ENCODE measurements at regions not wholly inside any gene's neighbourhood (a gene's known extent, or its start where the extent isn't known, plus 50 kb on each side); places are given as distances from the start of the nearest gene placed in this dataset.

DNA sequence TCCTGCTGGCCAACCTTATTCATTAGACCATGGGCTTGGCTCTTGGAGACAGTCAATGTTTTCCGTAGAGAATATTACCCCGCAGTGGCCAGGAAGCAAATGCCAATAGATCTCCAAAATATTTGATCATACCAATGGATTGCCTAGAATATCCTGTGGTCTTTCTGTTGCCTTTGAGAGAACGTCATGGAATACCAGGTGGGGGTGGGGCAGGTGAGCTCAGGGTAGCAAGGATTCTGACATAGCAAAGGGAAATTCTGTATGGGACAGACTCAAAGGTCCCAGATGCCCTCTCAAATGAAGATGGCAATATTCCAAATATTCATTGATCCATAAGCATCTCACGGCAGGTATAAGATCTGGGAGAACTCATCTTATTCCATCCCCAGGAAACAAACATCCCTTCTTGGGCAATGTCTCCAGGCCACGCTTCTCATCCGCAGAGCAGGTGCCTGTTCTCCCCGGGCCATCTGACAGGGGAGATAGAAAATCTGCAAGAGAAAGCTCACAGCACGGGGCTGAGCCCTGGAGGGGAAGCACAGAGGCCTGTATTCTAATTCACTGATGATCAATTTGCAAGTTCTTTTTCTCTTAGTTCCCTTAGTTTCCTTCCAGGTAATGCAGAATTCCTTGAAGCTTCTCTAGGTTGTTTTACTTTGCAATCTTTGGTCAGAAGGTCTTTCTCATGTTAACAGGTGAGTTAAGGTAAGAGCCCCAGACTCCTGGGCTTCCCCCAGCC, 69.6 kb upstream of the TSHZ3 start:
- TF ChIP-seq, protein P1, sequence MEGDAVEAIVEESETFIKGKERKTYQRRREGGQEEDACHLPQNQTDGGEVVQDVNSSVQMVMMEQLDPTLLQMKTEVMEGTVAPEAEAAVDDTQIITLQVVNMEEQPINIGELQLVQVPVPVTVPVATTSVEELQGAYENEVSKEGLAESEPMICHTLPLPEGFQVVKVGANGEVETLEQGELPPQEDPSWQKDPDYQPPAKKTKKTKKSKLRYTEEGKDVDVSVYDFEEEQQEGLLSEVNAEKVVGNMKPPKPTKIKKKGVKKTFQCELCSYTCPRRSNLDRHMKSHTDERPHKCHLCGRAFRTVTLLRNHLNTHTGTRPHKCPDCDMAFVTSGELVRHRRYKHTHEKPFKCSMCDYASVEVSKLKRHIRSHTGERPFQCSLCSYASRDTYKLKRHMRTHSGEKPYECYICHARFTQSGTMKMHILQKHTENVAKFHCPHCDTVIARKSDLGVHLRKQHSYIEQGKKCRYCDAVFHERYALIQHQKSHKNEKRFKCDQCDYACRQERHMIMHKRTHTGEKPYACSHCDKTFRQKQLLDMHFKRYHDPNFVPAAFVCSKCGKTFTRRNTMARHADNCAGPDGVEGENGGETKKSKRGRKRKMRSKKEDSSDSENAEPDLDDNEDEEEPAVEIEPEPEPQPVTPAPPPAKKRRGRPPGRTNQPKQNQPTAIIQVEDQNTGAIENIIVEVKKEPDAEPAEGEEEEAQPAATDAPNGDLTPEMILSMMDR (conservative IDR thresholded peaks at IDR 0.05) = no peak
- no peak overlapping the region for H3K27ac ChIP-seq

DNA sequence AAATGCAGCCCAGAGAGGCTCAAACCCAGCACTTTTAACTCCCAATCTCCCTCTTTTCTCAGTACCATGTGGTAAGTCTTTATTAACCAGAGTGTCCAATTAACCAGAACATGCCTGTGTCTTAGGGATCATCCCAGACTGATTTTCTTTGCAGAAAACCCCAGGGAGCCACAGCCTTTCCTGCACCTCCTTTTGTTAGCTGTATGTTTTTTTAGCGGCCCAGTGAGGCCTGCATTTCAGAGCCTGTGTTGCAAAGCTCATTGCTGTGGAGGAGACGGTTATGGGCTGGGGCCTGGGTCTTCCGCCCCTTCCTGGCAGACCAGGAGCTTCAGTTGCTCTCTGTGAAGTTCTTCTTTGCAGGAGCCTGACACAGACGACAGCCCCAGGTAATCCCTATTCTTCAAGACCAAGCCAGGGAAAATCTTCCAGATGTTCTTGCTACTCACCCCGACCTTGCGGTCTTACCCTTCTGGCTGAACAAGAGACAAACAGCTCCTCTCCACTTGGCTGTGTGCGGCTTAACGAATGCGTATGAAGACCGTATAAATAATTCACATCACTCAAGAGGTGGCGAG, 70.7 kb upstream of the TSHZ3 start:
- H3K27ac ChIP-seq = no peak overlapping the region
- TF ChIP-seq, protein P1 (conservative IDR thresholded peaks at IDR 0.05) = no peak

DNA sequence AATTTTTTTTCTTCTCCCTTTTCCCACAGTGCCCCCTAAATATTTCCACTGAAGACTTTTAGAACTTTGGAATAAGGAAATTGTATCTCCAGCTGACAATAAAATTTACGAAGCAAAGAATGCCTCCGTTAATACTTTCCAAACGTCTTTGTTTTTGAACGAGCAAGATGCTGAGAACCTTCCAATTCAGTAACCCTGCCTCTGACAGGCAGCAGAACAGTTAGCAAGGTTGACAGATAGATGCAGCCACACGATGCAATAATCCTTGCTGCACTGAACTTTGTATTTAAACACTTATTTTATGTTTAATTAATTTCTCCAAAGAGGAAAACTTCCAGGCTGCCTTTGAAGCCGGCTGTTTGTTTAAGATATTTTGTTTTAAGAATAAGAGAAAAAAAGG, 71.8 kb upstream of the TSHZ3 start:
- TF ChIP-seq, protein P1 (conservative IDR thresholded peaks at IDR 0.05) = no peak
- H3K27ac ChIP-seq = no peak overlapping the region

DNA sequence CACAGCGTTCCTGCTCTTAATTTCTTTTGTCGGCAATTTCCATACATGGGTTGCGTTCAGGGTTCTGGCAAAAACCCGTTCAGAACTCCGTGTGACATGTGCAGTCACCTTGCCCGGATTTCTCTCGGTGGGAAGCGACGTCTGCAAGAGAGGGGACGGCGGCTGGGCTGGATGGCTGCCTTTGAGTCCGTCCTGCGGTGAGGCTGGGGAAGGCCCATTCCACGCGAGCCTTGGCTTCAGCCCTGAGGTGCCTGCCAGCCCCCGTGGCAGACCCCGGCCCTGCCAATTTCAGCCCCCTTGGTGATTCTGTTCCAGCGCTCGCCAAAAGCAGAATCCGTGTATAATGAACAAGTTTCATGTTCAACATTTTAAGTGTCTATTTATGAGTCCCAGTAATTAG, 72.6 kb upstream of the TSHZ3 start:
- no peak overlapping the region for H3K27ac ChIP-seq
- TF ChIP-seq, protein P1 (conservative IDR thresholded peaks at IDR 0.05) = no peak

DNA sequence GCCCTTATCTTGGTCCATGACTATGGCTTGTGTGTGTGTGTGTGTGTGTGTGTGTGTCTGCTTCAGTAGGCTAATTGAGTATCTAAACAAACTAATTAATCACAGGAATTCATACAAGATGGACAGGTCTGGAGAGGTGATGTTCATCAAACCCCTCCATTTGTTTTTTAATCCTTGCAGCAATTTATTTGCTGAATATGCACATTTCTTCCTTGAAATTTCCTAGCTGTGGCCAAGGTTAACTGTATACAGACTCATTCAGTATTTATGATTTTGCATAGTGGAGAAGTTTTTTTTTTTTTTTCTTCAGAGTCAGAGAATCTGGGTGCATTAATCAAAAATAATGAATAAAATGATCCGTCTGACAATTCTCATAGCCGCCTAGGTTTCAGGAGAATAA, 74.7 kb upstream of the TSHZ3 start:
- no peak overlapping the region for H3K27ac ChIP-seq
- TF ChIP-seq, protein P1 (conservative IDR thresholded peaks at IDR 0.05) = no peak

DNA sequence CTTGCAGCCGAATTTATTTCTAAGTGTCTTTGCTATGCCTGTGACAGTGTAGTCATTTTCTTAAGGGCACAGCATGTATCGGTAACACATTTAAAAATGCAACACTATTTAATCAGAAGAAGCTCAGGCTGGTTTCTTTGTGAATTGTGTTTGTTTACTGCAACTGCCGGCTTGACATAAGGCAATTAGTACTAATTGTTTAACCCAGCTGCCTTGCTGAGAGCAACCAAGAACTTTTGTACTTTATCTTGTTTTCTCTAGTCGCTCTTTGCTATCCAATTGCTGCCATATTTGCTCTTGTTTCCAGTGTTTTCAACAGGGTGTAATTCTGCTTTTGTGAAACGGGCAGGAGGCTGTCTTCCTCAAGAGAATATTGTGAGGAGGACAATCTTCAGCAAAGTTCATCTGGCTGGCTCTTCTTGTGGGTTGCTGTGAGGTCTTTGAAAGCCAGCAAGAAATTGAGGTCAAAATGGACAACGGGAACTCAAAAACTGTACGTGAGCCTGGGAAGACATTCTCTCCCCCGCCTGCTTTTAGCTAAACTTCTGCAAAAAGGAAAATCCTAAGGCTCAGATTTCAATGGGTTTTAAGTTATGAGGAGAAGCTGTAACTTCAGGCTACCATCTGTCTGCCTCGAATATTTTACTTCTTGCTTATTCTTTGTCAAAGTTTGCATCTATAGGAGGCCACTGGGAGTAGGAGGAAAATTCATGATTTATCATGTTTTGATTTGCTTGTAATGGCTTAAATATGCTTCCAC, 75.8 kb upstream of the TSHZ3 start:
- H3K27ac ChIP-seq = no peak overlapping the region
- TF ChIP-seq, protein P1 (conservative IDR thresholded peaks at IDR 0.05) = no peak

DNA sequence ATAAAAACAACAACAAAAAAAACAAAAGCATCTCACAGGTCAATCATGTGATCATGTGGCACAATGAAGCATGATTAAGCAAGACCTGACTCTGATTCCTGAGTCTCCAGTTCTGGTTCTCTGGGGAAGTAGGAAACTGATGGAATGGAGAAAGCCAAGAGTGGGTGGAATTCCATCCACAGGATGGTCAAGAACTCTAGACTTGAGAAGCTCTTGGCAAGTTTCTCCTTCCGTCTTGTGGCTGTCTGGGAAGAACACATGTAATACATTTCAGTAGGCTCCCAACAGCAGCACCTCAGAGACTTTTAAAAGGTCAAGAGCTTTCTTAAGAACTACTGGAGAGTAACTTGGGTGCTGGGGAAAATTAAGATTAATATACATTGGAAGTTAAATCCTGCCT, 78.6 kb upstream of the TSHZ3 start:
- TF ChIP-seq, protein P1 (conservative IDR thresholded peaks at IDR 0.05) = no peak
- H3K27ac ChIP-seq = no peak overlapping the region
